Osteoblast (primary cell): ENCODE measurements at regions not wholly inside any gene's neighbourhood (a gene's known extent, or its start where the extent isn't known, plus 50 kb on each side); places are given as distances from the start of the nearest gene placed in this dataset.

Experiments used
- DNase-seq: peaks from one replicate; pipeline ENCODE4 v3.0.0; 2011; ENCODE audit warnings: low spot score, mixed read lengths; ENCODE audit not compliant: insufficient read length; ENCODE audit errors: missing footprints
- H2AFZ ChIP-seq: 2 replicates; pipeline ENCODE4 v1.6.0; 2011; ENCODE audit warnings: mild to moderate bottlenecking, low read length
- H3K27ac ChIP-seq: 2 replicates; pipeline ENCODE4 v1.5.1; 2011; ENCODE audit warnings: mild to moderate bottlenecking, low read depth, low read length, moderate library complexity
- H3K27me3 ChIP-seq: 2 replicates; pipeline ENCODE4 v1.6.0; 2012; ENCODE audit warnings: mild to moderate bottlenecking, control low read depth, inconsistent platforms, low read length, moderate library complexity; ENCODE audit not compliant: insufficient read depth
- H3K36me3 ChIP-seq: 2 replicates; pipeline ENCODE4 v1.5.1; 2011; ENCODE audit warnings: mild to moderate bottlenecking, low read length, control low read depth, moderate library complexity; ENCODE audit not compliant: insufficient read depth
- H3K4me1 ChIP-seq: 2 replicates; pipeline ENCODE4 v1.5.1; 2011; ENCODE audit warnings: mild to moderate bottlenecking, low read length, control low read depth, moderate library complexity; ENCODE audit not compliant: insufficient read depth
- H3K4me2 ChIP-seq: 2 replicates; pipeline ENCODE4 v1.6.0; 2011; ENCODE audit warnings: mild to moderate bottlenecking, low read length; ENCODE audit not compliant: insufficient read depth
- H3K4me3 ChIP-seq: fragments of 200-600 bp; sonication (generic); 3 replicates; pipeline ENCODE4 v1.5.1; 2012; ENCODE audit warnings: mild to moderate bottlenecking, low read length, inconsistent platforms; ENCODE audit not compliant: insufficient read depth
- H3K79me2 ChIP-seq: 2 replicates; pipeline ENCODE4 v1.6.0; 2012; ENCODE audit warnings: mild to moderate bottlenecking, low read length, control low read depth, inconsistent platforms; ENCODE audit not compliant: insufficient read depth
- H3K9me3 ChIP-seq: 2 replicates; pipeline ENCODE4 v1.5.1; 2011; ENCODE audit warnings: low read depth, low read length, control low read depth
- H4K20me1 ChIP-seq: 2 replicates; pipeline ENCODE4 v1.6.0; 2012; ENCODE audit warnings: mild to moderate bottlenecking, low read length, control low read depth; ENCODE audit not compliant: insufficient read depth
- TF ChIP-seq, protein P1 (sequence below): IDR thresholded peaks from 2 replicates; pipeline ENCODE4 v1.5.1; 2011; ENCODE audit warnings: mild to moderate bottlenecking, low read depth, low read length, moderate library complexity; ENCODE audit errors: extremely low read depth

DNA sequence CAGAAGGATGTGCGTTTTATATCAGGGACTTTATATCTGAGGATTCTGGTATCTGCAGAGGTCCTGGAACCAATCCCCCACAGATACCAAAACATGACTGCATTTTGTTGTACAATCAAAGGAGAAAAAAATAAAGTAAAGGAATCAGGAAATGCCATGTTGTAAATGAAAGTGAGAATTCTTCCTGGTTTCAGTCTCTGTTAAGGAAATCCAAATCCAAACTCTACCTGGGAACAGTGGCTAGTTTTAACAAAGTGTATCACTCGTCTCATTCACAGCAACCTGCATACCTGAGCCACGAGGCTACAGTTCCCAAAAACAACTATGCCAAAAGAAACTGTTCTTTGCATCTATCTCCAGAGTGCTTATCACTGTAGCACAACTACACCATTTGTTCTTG lies 77.3 kb upstream of the ATF3 start:
- H3K4me2 ChIP-seq, result no peak overlapping the region
- no peaks in the 10 kb centered on the region for H3K9me3 ChIP-seq
- no peaks in the 10 kb centered on the region for H3K79me2 ChIP-seq
- H3K27me3 ChIP-seq, result peaks cover 49% of the 10 kb centered on the region
- no peak overlapping the region for H3K4me3 ChIP-seq
- H3K4me1 ChIP-seq, result peaks cover 11% of the 10 kb centered on the region
- H4K20me1 ChIP-seq, result no peaks in the 10 kb centered on the region
- H3K27ac ChIP-seq, result no peak overlapping the region
- no peak for DNase-seq
- no peak overlapping the region for H2AFZ ChIP-seq
- TF ChIP-seq, protein P1, sequence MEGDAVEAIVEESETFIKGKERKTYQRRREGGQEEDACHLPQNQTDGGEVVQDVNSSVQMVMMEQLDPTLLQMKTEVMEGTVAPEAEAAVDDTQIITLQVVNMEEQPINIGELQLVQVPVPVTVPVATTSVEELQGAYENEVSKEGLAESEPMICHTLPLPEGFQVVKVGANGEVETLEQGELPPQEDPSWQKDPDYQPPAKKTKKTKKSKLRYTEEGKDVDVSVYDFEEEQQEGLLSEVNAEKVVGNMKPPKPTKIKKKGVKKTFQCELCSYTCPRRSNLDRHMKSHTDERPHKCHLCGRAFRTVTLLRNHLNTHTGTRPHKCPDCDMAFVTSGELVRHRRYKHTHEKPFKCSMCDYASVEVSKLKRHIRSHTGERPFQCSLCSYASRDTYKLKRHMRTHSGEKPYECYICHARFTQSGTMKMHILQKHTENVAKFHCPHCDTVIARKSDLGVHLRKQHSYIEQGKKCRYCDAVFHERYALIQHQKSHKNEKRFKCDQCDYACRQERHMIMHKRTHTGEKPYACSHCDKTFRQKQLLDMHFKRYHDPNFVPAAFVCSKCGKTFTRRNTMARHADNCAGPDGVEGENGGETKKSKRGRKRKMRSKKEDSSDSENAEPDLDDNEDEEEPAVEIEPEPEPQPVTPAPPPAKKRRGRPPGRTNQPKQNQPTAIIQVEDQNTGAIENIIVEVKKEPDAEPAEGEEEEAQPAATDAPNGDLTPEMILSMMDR, result no peak
- no peaks in the 10 kb centered on the region for H3K36me3 ChIP-seq

DNA sequence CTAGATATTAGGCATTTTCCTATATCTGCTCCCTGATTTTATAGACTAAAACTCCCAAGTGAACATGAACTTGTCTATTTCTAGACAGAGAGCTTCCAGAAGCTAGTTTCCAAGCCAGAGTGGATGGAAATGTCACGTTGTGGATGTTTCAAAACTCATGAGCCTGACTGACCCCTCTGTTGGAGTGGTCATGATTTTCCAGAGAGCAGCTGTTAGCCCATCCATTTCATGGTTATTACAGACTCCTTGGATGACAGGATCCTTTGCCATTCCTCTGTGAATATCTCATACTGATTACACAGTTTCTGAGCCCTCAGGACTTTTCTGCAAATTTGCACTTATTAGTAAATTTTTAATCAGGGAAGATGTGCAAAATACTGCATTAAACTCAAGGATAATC lies 76.8 kb upstream of the ATF3 start:
- no peak for DNase-seq
- Histone ChIP-seq H4K20me1 (no peaks in the 10 kb centered on the region), H3K36me3 (no peaks in the 10 kb centered on the region), H3K27me3 (peaks cover 49% of the 10 kb centered on the region), H3K9me3 (no peaks in the 10 kb centered on the region), H3K4me1 (peaks cover 11% of the 10 kb centered on the region), H3K4me2 (no peak overlapping the region), H3K4me3 (no peak overlapping the region), H3K79me2 (no peaks in the 10 kb centered on the region), H2AFZ (no peak overlapping the region), H3K27ac (no peak overlapping the region)
- TF ChIP-seq, protein P1, result no peak

- DNase-seq, result no peak
- TF ChIP-seq, protein P1, result no peak
- peaks cover 49% of the 10 kb centered on the region for H3K27me3 ChIP-seq
Observed at GRCh38 chr1:212532469-212533147, 76.0 kb upstream of the ATF3 start.

GRCh38 chr1:212533148-212533517 lies 75.4 kb upstream of the ATF3 start:
- no peaks in the 10 kb centered on the region for H3K79me2 ChIP-seq
- no peak overlapping the region for H2AFZ ChIP-seq
- H3K27me3 ChIP-seq, result peaks cover 49% of the 10 kb centered on the region
- TF ChIP-seq, protein P1, result no peak
- H3K36me3 ChIP-seq, result no peaks in the 10 kb centered on the region
- no peak overlapping the region for H3K4me3 ChIP-seq
- H3K27ac ChIP-seq, result no peak overlapping the region
- H3K4me1 ChIP-seq, result peaks cover 11% of the 10 kb centered on the region
- no peak overlapping the region for H3K4me2 ChIP-seq
- no peaks in the 10 kb centered on the region for H3K9me3 ChIP-seq
- no peaks in the 10 kb centered on the region for H4K20me1 ChIP-seq
- no peak for DNase-seq

More at GRCh38 chr1:212532469-212533147, 76.0 kb upstream of the ATF3 start:
- Histone ChIP-seq H3K79me2 (no peaks in the 10 kb centered on the region), H2AFZ (no peak overlapping the region), H3K9me3 (no peaks in the 10 kb centered on the region), H4K20me1 (no peaks in the 10 kb centered on the region), H3K27ac (no peak overlapping the region), H3K4me3 (no peak overlapping the region), H3K4me1 (peaks cover 11% of the 10 kb centered on the region), H3K4me2 (no peak overlapping the region), H3K36me3 (no peaks in the 10 kb centered on the region)
